ENCODE measurements at regions not wholly inside any gene's neighbourhood (a gene's known extent, or its start where the extent isn't known, plus 50 kb on each side); places are given as distances from the start of the nearest gene placed in this dataset.

DNA sequence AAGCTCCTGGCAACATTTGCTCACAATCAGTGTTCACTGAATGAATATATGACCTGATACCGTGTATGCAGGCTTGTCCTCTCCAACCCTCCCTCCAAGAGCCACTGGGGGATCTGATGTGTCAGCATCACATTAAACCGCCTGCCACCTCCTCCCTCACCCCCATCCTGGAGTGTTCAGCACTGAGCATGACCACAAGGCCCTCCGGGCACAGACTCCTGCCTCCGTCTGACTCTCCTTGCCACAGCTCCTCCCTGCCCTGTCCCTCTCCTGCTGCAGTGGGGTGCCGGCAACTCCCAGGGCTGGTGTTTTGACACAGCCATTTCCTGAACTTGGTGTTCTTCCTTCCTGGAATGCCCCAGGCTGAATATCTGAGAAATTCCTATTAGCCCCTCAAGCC, 136.7 kb downstream of the FCRL5 start:
- TF ChIP-seq, protein P1, sequence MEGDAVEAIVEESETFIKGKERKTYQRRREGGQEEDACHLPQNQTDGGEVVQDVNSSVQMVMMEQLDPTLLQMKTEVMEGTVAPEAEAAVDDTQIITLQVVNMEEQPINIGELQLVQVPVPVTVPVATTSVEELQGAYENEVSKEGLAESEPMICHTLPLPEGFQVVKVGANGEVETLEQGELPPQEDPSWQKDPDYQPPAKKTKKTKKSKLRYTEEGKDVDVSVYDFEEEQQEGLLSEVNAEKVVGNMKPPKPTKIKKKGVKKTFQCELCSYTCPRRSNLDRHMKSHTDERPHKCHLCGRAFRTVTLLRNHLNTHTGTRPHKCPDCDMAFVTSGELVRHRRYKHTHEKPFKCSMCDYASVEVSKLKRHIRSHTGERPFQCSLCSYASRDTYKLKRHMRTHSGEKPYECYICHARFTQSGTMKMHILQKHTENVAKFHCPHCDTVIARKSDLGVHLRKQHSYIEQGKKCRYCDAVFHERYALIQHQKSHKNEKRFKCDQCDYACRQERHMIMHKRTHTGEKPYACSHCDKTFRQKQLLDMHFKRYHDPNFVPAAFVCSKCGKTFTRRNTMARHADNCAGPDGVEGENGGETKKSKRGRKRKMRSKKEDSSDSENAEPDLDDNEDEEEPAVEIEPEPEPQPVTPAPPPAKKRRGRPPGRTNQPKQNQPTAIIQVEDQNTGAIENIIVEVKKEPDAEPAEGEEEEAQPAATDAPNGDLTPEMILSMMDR (IDR thresholded peaks at IDR 0.05; ENCODE audit: low read depth, low read length) = no peak
- no peak for TF ChIP-seq EZH2phosphoT487 (IDR thresholded peaks at IDR 0.05; ENCODE audit: low read depth)

Data from OCI-LY3 (cell line).